ENCODE measurements at regions not wholly inside any gene's neighbourhood (a gene's known extent, or its start where the extent isn't known, plus 50 kb on each side); places are given as distances from the start of the nearest gene placed in this dataset.

GRCh38 chr2:56107502-56108220 is 76.1 kb upstream of the CCDC85A start:
- TF ChIP-seq, protein P1, sequence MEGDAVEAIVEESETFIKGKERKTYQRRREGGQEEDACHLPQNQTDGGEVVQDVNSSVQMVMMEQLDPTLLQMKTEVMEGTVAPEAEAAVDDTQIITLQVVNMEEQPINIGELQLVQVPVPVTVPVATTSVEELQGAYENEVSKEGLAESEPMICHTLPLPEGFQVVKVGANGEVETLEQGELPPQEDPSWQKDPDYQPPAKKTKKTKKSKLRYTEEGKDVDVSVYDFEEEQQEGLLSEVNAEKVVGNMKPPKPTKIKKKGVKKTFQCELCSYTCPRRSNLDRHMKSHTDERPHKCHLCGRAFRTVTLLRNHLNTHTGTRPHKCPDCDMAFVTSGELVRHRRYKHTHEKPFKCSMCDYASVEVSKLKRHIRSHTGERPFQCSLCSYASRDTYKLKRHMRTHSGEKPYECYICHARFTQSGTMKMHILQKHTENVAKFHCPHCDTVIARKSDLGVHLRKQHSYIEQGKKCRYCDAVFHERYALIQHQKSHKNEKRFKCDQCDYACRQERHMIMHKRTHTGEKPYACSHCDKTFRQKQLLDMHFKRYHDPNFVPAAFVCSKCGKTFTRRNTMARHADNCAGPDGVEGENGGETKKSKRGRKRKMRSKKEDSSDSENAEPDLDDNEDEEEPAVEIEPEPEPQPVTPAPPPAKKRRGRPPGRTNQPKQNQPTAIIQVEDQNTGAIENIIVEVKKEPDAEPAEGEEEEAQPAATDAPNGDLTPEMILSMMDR (IDR thresholded peaks at IDR 0.05; ENCODE audit: poor library complexity): no peak
- TF ChIP-seq EZH2 (IDR thresholded peaks at IDR 0.05; ENCODE audit: borderline replicate concordance) (no peak), EZH2phosphoT487 (IDR thresholded peaks at IDR 0.05; ENCODE audit: low read depth, severe bottlenecking, unreplicated experiment) (no peak)

All from hepatocyte (in vitro differentiated cells).